ENCODE measurements at regions not wholly inside any gene's neighbourhood (a gene's known extent, or its start where the extent isn't known, plus 50 kb on each side); places are given as distances from the start of the nearest gene placed in this dataset.

DNA sequence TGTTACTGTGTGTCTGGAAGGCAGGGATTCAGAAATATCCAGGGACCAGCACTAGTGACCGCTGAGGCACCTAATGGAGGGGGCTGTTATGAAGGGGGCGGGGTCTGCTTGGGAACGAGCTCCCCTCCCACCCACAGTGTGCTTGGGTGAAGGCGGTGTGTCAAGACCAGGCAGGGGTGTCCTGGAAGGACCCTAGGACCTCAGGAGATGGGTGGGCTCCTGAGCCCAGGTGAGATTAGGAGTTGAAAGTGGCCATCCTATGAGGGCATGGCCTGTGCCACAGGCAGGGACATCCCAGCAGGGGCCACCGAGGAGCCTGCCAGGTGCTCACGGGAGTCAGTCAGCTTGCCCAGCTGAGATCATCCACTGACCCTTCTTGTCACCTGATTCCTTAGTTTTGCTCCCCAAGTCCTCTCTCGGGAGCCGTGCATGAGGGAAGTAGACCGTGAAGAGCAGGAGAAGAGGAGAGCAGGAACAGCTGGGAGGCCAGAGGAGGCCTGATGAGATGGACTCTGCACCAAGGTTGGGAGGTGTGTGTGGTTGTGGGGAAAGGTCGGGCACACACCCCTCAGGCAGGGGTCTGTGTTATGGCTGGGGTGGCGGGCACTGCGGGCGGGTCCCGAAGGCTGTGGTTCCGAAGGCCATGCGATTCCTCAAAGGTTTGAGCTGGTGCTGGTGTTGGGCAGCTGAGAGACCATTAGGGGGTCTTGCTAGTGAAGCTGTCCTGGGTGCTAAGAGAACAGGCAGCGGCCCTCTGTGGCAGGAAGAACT, 180.9 kb upstream of the HS6ST1 start:
- Histone ChIP-seq H3K27me3 (ENCODE audit: low read length) (peaks cover 34% of the 10 kb centered on the region), H3K36me3 (ENCODE audit: low read depth, low read length) (no peaks in the 10 kb centered on the region), H3K4me3 (ENCODE audit: low read length) (no peak overlapping the region), H3K9me3 (ENCODE audit: low read length) (no peaks in the 10 kb centered on the region), H3K27ac (ENCODE audit: low read length) (no peak overlapping the region), H3F3A (ENCODE audit: low read length, unreplicated experiment) (no peaks in the 10 kb centered on the region), H4K20me1 (ENCODE audit: low read length) (no peaks in the 10 kb centered on the region), H3K4me1 (ENCODE audit: insufficient read depth, low read length) (no peaks in the 10 kb centered on the region), H2AFZ (ENCODE audit: low read length) (no peak overlapping the region), H3K4me2 (ENCODE audit: low read length) (no peak overlapping the region), H3K79me2 (ENCODE audit: low read length) (no peaks in the 10 kb centered on the region), H3K9me2 (replicated peaks; ENCODE audit: low read length) (no peaks in the 10 kb centered on the region), H3K9ac (ENCODE audit: low read length) (no peak overlapping the region)
- no peak for TF ChIP-seq EZH2 (IDR thresholded peaks at IDR 0.05; ENCODE audit: low read length, unreplicated experiment)
- TF ChIP-seq, protein P1, sequence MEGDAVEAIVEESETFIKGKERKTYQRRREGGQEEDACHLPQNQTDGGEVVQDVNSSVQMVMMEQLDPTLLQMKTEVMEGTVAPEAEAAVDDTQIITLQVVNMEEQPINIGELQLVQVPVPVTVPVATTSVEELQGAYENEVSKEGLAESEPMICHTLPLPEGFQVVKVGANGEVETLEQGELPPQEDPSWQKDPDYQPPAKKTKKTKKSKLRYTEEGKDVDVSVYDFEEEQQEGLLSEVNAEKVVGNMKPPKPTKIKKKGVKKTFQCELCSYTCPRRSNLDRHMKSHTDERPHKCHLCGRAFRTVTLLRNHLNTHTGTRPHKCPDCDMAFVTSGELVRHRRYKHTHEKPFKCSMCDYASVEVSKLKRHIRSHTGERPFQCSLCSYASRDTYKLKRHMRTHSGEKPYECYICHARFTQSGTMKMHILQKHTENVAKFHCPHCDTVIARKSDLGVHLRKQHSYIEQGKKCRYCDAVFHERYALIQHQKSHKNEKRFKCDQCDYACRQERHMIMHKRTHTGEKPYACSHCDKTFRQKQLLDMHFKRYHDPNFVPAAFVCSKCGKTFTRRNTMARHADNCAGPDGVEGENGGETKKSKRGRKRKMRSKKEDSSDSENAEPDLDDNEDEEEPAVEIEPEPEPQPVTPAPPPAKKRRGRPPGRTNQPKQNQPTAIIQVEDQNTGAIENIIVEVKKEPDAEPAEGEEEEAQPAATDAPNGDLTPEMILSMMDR (conservative IDR thresholded peaks at IDR 0.05; ENCODE audit: low read depth, low read length), result no peak
- TF ChIP-seq EZH2phosphoT487 (IDR thresholded peaks at IDR 0.05; ENCODE audit: borderline replicate concordance, low read length), result no peak
- POLR2A ChIA-PET (ENCODE audit: unreplicated experiment), result no interaction called here
- CTCF ChIA-PET, result no interaction called here
- intact Hi-C loops (cut with micrococcal nuclease), result no loop called here
- ATAC-seq, result no peak
- BruUV-seq (replicated peaks), result no TSS peak
- no peak for DNase-seq

GRCh38 chr2:128500138-128500800, 181.6 kb upstream of the HS6ST1 start:
- intact Hi-C loops (cut with micrococcal nuclease), result no loop called here
- Histone ChIP-seq H3K27me3 (ENCODE audit: low read length) (peaks cover 34% of the 10 kb centered on the region), H3K9me3 (ENCODE audit: low read length) (no peaks in the 10 kb centered on the region), H2AFZ (ENCODE audit: low read length) (no peak overlapping the region), H3F3A (ENCODE audit: low read length, unreplicated experiment) (no peaks in the 10 kb centered on the region), H3K4me2 (ENCODE audit: low read length) (no peak overlapping the region), H3K4me1 (ENCODE audit: insufficient read depth, low read length) (no peaks in the 10 kb centered on the region), H4K20me1 (ENCODE audit: low read length) (no peaks in the 10 kb centered on the region), H3K36me3 (ENCODE audit: low read depth, low read length) (no peaks in the 10 kb centered on the region), H3K79me2 (ENCODE audit: low read length) (no peaks in the 10 kb centered on the region), H3K27ac (ENCODE audit: low read length) (no peak overlapping the region), H3K9ac (ENCODE audit: low read length) (no peak overlapping the region), H3K9me2 (replicated peaks; ENCODE audit: low read length) (no peaks in the 10 kb centered on the region), H3K4me3 (ENCODE audit: low read length) (no peak overlapping the region)
- POLR2A ChIA-PET (ENCODE audit: unreplicated experiment), result no interaction called here
- DNase-seq, result no peak
- no TSS peak for BruUV-seq (replicated peaks)
- ATAC-seq, result no peak
- CTCF ChIA-PET, result no interaction called here
- no peak for TF ChIP-seq EZH2phosphoT487 (IDR thresholded peaks at IDR 0.05; ENCODE audit: borderline replicate concordance, low read length)
- TF ChIP-seq, protein P1 (conservative IDR thresholded peaks at IDR 0.05; ENCODE audit: low read depth, low read length), result no peak
- no peak for TF ChIP-seq EZH2 (IDR thresholded peaks at IDR 0.05; ENCODE audit: low read length, unreplicated experiment)
